ENCODE measurements at regions not wholly inside any gene's neighbourhood (a gene's known extent, or its start where the extent isn't known, plus 50 kb on each side); places are given as distances from the start of the nearest gene placed in this dataset.

- no peak for DNase-seq
- Mint-ChIP-seq H3K27me3 (ENCODE audit: unreplicated experiment) (no peaks in the 10 kb centered on the region), H3K4me3 (ENCODE audit: low read depth, unreplicated experiment) (no peak overlapping the region), H3K9me3 (ENCODE audit: low read depth, unreplicated experiment) (peaks cover 4% of the 10 kb centered on the region), H3K27ac (ENCODE audit: unreplicated experiment) (no peak overlapping the region), H3K4me1 (ENCODE audit: low read depth, unreplicated experiment) (no peaks in the 10 kb centered on the region), H3K36me3 (ENCODE audit: insufficient read depth, unreplicated experiment) (no peaks in the 10 kb centered on the region)
- CTCF ChIA-PET = interaction anchor here (0.9 kb wide), 1 partner anchor 15 kb away, joined by 3 read pairs; no protein-coding TSS in a partner anchor
- TF ChIP-seq CTCF (IDR thresholded peaks at IDR 0.05; ENCODE audit: unreplicated experiment) = no peak
- BruUV-seq (replicated peaks) = no TSS peak
- intact Hi-C loops (cut with micrococcal nuclease; ENCODE audit: unreplicated experiment) = no loop called here
Measured at GRCh38 chr5:99788482-99788881, 746.7 kb upstream of the FAM174A start.

- Mint-ChIP-seq H3K4me1 (ENCODE audit: low read depth, unreplicated experiment) (no peaks in the 10 kb centered on the region), H3K27me3 (ENCODE audit: unreplicated experiment) (no peaks in the 10 kb centered on the region), H3K27ac (ENCODE audit: unreplicated experiment) (no peak overlapping the region), H3K9me3 (ENCODE audit: low read depth, unreplicated experiment) (no peaks in the 10 kb centered on the region), H3K4me3 (ENCODE audit: low read depth, unreplicated experiment) (no peak overlapping the region), H3K36me3 (ENCODE audit: insufficient read depth, unreplicated experiment) (no peaks in the 10 kb centered on the region)
- intact Hi-C loops (cut with micrococcal nuclease; ENCODE audit: unreplicated experiment) = no loop called here
- BruUV-seq (replicated peaks) = no TSS peak
- no peak for DNase-seq
- TF ChIP-seq CTCF (IDR thresholded peaks at IDR 0.05; ENCODE audit: unreplicated experiment) = no peak
- CTCF ChIA-PET = no interaction called here
Measured at GRCh38 chr5:99775189-99775588, 760.0 kb upstream of the FAM174A start.

- intact Hi-C loops (cut with micrococcal nuclease; ENCODE audit: unreplicated experiment) = no loop called here
- CTCF ChIA-PET = no interaction called here
- no peak for TF ChIP-seq CTCF (IDR thresholded peaks at IDR 0.05; ENCODE audit: unreplicated experiment)
Measured at GRCh38 chr5:99773290-99773689, 761.9 kb upstream of the FAM174A start.

GRCh38 chr5:99771296-99771695, 763.9 kb upstream of the FAM174A start:
- Mint-ChIP-seq H3K27ac (ENCODE audit: unreplicated experiment) (no peak overlapping the region), H3K9me3 (ENCODE audit: low read depth, unreplicated experiment) (peaks cover 2% of the 10 kb centered on the region), H3K4me3 (ENCODE audit: low read depth, unreplicated experiment) (no peak overlapping the region), H3K36me3 (ENCODE audit: insufficient read depth, unreplicated experiment) (no peaks in the 10 kb centered on the region), H3K27me3 (ENCODE audit: unreplicated experiment) (no peaks in the 10 kb centered on the region), H3K4me1 (ENCODE audit: low read depth, unreplicated experiment) (no peaks in the 10 kb centered on the region)
- no peak for TF ChIP-seq CTCF (IDR thresholded peaks at IDR 0.05; ENCODE audit: unreplicated experiment)
- DNase-seq = no peak
- no TSS peak for BruUV-seq (replicated peaks)
- intact Hi-C loops (cut with micrococcal nuclease; ENCODE audit: unreplicated experiment) = no loop called here
- CTCF ChIA-PET = no interaction called here

More at GRCh38 chr5:99773290-99773689, 761.9 kb upstream of the FAM174A start:
- H3K36me3 Mint-ChIP-seq (ENCODE audit: insufficient read depth, unreplicated experiment) = no peaks in the 10 kb centered on the region
- no peak overlapping the region for H3K4me3 Mint-ChIP-seq (ENCODE audit: low read depth, unreplicated experiment)
- no peak overlapping the region for H3K27ac Mint-ChIP-seq (ENCODE audit: unreplicated experiment)
- no peaks in the 10 kb centered on the region for H3K4me1 Mint-ChIP-seq (ENCODE audit: low read depth, unreplicated experiment)
- no peak for DNase-seq
- H3K9me3 Mint-ChIP-seq (ENCODE audit: low read depth, unreplicated experiment) = peaks cover 2% of the 10 kb centered on the region
- H3K27me3 Mint-ChIP-seq (ENCODE audit: unreplicated experiment) = no peaks in the 10 kb centered on the region
- no TSS peak for BruUV-seq (replicated peaks)
